ENCODE measurements at regions not wholly inside any gene's neighbourhood (a gene's known extent, or its start where the extent isn't known, plus 50 kb on each side); places are given as distances from the start of the nearest gene placed in this dataset.
A peak's percentile ranks its signal among the peaks of the same experiment; 100 is the strongest.

GRCh38 chr3:177283983-177284382 lies 86.7 kb upstream of the TBL1XR1 start:
- H3K4me3 ChIP-seq (ENCODE audit: low read depth, low read length) = no peak overlapping the region
- in situ Hi-C loops (cut with HindIII; ENCODE audit: low sequenced_read_pairs) = no loop called here
- TF ChIP-seq CTCF (IDR thresholded peaks at IDR 0.05; ENCODE audit: low read depth, low read length) = no peak
- no peak for DNase-seq (ENCODE audit: low read depth, low spot score)

GRCh38 chr3:177284383-177284881 lies 87.2 kb upstream of the TBL1XR1 start:
- DNase-seq (ENCODE audit: low read depth, low spot score) = peak; percentile 60
- in situ Hi-C loops (cut with HindIII; ENCODE audit: low sequenced_read_pairs) = no loop called here

GRCh38 chr3:177286034-177286433 lies 88.8 kb upstream of the TBL1XR1 start:
- in situ Hi-C loops (cut with HindIII; ENCODE audit: low sequenced_read_pairs) = no loop called here
- no peak overlapping the region for H3K4me3 ChIP-seq (ENCODE audit: low read depth, low read length)
- no peak for DNase-seq (ENCODE audit: low read depth, low spot score)
- TF ChIP-seq CTCF (IDR thresholded peaks at IDR 0.05; ENCODE audit: low read depth, low read length) = no peak

More at GRCh38 chr3:177284383-177284881, 87.2 kb upstream of the TBL1XR1 start:
- no peak overlapping the region for H3K4me3 ChIP-seq (ENCODE audit: low read depth, low read length)
- TF ChIP-seq CTCF (IDR thresholded peaks at IDR 0.05; ENCODE audit: low read depth, low read length) = no peak

GRCh38 chr3:177287231-177287630 lies 89.9 kb upstream of the TBL1XR1 start:
- in situ Hi-C loops (cut with HindIII; ENCODE audit: low sequenced_read_pairs) = no loop called here
- H3K4me3 ChIP-seq (ENCODE audit: low read depth, low read length) = no peak overlapping the region
- DNase-seq (ENCODE audit: low read depth, low spot score) = no peak
- TF ChIP-seq CTCF (IDR thresholded peaks at IDR 0.05; ENCODE audit: low read depth, low read length) = no peak

GRCh38 chr3:177290633-177291032 lies 93.4 kb upstream of the TBL1XR1 start:
- in situ Hi-C loops (cut with HindIII; ENCODE audit: low sequenced_read_pairs) = no loop called here
- no peak overlapping the region for H3K4me3 ChIP-seq (ENCODE audit: low read depth, low read length)
- DNase-seq (ENCODE audit: low read depth, low spot score) = no peak
- no peak for TF ChIP-seq CTCF (IDR thresholded peaks at IDR 0.05; ENCODE audit: low read depth, low read length)

- H3K4me3 ChIP-seq (ENCODE audit: low read depth, low read length) = no peak overlapping the region
- peak; percentile 38 for DNase-seq (ENCODE audit: low read depth, low spot score)
- in situ Hi-C loops (cut with HindIII; ENCODE audit: low sequenced_read_pairs) = no loop called here
- TF ChIP-seq CTCF (IDR thresholded peaks at IDR 0.05; ENCODE audit: low read depth, low read length) = no peak
Measured at GRCh38 chr3:177294221-177294620, 96.9 kb upstream of the TBL1XR1 start.

DNA sequence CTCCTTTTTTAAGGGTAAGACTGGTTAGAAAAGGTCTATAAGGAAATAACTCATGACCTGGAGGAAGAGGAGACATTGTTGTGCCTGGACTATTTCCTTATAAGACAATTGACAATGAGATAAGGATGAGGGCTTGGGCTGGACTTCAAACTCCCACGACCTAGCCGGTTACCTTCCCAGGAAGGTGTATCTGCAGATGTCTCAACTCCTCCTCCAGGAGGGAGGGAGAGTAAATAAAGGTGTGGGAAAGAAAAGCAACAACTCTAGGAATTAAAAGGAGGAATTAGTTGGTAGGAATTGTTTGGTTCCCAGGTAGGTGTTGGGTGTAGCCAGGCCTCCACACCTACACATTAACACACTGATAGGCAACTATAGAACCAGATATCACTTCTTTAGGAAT lies 97.8 kb upstream of the TBL1XR1 start:
- no peak overlapping the region for H3K4me3 ChIP-seq (ENCODE audit: low read depth, low read length)
- in situ Hi-C loops (cut with HindIII; ENCODE audit: low sequenced_read_pairs) = no loop called here
- DNase-seq (ENCODE audit: low read depth, low spot score) = no peak
- TF ChIP-seq CTCF (IDR thresholded peaks at IDR 0.05; ENCODE audit: low read depth, low read length) = no peak

Data from astrocyte of the spinal cord (primary cell).